Ishikawa (cell line): ENCODE measurements at regions not wholly inside any gene's neighbourhood (a gene's known extent, or its start where the extent isn't known, plus 50 kb on each side); places are given as distances from the start of the nearest gene placed in this dataset.

Experiments used
- CREB1 ChIP-seq: IDR thresholded peaks from 2 replicates; pipeline ENCODE4 v1.6.1; 2012; ENCODE audit warnings: low read depth
- EGR1 ChIP-seq: IDR thresholded peaks from 2 replicates; pipeline ENCODE4 v1.6.1; 2012
- RAD21 ChIP-seq: IDR thresholded peaks from 2 replicates; pipeline ENCODE4 v1.6.1; 2012; ENCODE audit warnings: low read depth
- TAF1 ChIP-seq: IDR thresholded peaks from 2 replicates; pipeline ENCODE4 v1.6.1; 2012; ENCODE audit warnings: low read depth, mild to moderate bottlenecking
- YY1 ChIP-seq: IDR thresholded peaks from 2 replicates; pipeline ENCODE4 v1.6.1; 2012; ENCODE audit warnings: low read depth

- TF ChIP-seq RAD21 (peak; percentile 96), TAF1 (no peak), YY1 (no peak), EGR1 (no peak), CREB1 (no peak)
Measured at GRCh38 chr5:91225848-91226686, 157.1 kb downstream of the ARRDC3 start.
